ENCODE measurements at regions not wholly inside any gene's neighbourhood (a gene's known extent, or its start where the extent isn't known, plus 50 kb on each side); places are given as distances from the start of the nearest gene placed in this dataset.

DNA sequence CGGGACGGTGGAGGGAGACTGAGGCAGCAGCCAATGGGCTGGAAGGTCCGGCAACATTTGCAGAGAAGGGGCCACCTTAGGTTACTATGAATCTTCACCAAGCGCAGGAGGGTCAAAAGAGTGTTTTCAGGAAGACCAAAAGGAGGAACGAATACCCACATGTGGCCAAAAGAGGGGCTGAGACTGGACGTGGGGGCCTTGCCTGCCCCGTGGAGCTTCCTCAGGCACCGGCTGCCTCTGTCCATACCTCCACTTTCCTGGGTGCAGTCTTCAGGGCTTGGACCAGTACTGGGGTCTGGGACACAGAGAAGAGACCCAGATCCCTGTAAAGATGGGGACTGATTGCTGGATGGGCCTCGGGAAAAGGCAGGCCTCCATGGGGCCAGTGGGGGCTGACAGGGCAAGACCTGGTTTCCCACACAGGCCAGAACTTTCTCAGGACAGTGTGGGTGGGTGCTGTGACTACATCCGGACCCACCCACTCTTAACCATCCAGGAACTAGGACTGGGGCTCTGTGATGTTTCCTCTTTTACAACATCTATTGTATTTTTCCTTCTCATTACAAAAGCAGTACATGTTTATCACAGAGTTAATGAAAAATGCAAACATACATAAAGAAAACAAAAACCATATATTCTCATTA is 294.7 kb downstream of the ZSWIM6 start:
- no peak for DNase-seq
- no peak overlapping the region for H3K27ac Mint-ChIP-seq
- peaks cover 0 to 5% (median under 1%) of the 10 kb centered on the region in 6 donors for H3K9me3 Mint-ChIP-seq
- H3K4me3 Mint-ChIP-seq = peak overlapping the region; percentile 40 to 73 (median 65)
- H3K4me1 Mint-ChIP-seq = peaks cover 12 to 21% of the 10 kb centered on the region in 2 donors
- peaks cover 12 to 34% (median 17%) of the 10 kb centered on the region in 3 donors for H3K27me3 Mint-ChIP-seq (ENCODE audit: low read depth in 3 of 3)
- H3K36me3 Mint-ChIP-seq = no peaks in the 10 kb centered on the region

DNA sequence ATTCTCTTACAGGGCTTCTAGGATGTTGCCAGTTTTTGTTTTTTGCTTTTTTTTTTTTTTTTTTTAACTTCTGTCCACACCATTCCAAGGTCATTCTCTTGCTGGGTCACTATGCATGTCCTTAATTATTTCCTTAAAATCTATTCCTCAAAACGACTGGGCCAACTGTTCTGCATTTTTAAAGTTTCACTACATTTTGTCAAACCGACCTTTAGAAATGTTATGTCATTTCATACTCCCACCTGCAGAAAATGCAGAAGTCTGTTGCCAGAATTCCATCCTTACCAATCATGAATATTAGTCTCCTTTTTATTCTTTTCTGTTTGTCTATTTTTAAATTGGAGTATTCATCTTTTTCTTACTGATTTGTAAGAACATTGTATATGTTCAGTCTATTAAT is 295.5 kb downstream of the ZSWIM6 start:
- H3K9me3 Mint-ChIP-seq = peaks cover 0 to 5% (median under 1%) of the 10 kb centered on the region in 6 donors
- H3K4me3 Mint-ChIP-seq = peak overlapping the region in 3 of 5 donors; percentile 28 to 48 (median 30)
- no peak overlapping the region for H3K27ac Mint-ChIP-seq

DNA sequence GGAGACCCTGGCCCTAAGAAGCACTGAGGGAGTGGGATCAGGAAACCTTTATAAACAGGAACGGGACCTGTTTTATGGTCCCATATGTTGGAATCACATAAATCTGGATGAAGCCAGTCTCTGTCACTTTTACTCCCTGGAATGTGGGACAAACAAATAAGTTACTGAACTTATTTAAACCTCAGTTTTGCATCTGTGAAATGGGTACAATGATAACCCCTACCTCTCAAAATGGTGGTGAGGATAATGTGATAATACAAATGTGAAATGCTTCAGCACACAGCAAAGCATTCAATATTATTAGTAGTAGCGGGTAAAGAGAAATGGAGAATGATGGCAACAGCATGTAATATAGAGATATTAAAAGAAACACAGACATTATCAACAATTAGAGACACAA is 298.9 kb downstream of the ZSWIM6 start:
- H3K4me1 Mint-ChIP-seq = peaks cover 8 to 14% of the 10 kb centered on the region in 2 donors
- no peaks in the 10 kb centered on the region for H3K36me3 Mint-ChIP-seq
- peaks cover 5 to 20% (median 6%) of the 10 kb centered on the region in 3 donors for H3K27me3 Mint-ChIP-seq (ENCODE audit: low read depth in 3 of 3)
- H3K9me3 Mint-ChIP-seq = peaks cover 0 to 5% (median 0%) of the 10 kb centered on the region in 6 donors
- no peak overlapping the region for H3K27ac Mint-ChIP-seq
- H3K4me3 Mint-ChIP-seq = no peak overlapping the region
- no peak for DNase-seq

More for the DNA sequence above, 295.5 kb downstream of the ZSWIM6 start:
- H3K36me3 Mint-ChIP-seq = no peaks in the 10 kb centered on the region
- peaks cover 12 to 21% of the 10 kb centered on the region in 2 donors for H3K4me1 Mint-ChIP-seq
- DNase-seq = no peak
- H3K27me3 Mint-ChIP-seq (ENCODE audit: low read depth in 3 of 3) = peaks cover 12 to 34% (median 17%) of the 10 kb centered on the region in 3 donors

DNA sequence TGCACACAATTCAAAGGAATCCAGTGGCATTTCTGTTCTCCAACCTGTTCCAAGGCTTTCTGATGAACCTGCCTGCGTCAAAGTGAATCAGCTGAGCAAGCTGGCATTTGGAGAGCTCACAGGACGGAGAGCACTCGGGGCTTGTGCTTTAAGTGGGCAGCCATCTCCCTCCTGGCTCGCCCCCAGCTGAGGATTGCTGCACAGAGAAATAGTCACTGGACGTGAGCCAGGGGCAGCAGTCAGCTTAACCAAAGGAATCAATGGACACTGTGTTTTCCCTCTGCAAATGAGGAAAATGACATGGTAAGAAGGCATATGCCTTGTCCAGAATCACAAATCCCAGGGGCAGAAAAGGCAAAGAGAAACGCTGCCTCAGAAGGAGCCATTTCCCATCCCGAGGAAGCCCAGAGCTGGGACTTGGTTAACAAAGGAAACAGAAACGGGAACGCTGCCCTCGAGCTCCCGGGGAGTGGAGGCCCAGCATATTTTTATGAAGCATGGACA is 299.4 kb downstream of the ZSWIM6 start:
- H3K27ac Mint-ChIP-seq = no peak overlapping the region
- no peak for DNase-seq
- H3K36me3 Mint-ChIP-seq = no peaks in the 10 kb centered on the region
- peaks cover 8 to 14% of the 10 kb centered on the region in 2 donors for H3K4me1 Mint-ChIP-seq
- no peak overlapping the region for H3K4me3 Mint-ChIP-seq
- H3K9me3 Mint-ChIP-seq = peaks cover 0 to 5% (median 0%) of the 10 kb centered on the region in 6 donors
- H3K27me3 Mint-ChIP-seq (ENCODE audit: low read depth in 3 of 3) = peaks cover 5 to 23% (median 6%) of the 10 kb centered on the region in 3 donors

DNA sequence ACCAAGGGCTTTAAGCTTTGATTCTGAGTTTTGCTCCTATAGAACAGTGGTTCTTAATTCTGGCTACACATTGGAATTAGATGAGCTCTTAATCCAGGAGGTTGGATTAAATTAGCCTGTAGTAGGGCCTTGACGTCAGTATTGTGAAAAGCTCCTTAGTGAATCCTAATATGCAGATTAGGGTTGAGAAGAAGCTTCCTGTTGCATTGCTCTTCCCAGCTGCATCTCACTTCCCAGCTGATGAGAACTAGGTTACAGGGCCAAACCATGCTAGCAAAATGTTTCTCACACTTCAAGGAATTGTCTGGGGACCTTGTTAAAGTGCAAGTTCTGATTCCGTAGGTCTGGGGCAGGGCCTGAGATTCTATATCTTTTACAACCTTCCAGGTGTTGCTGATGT is 300.0 kb downstream of the ZSWIM6 start:
- Mint-ChIP-seq H3K27ac (no peak overlapping the region), H3K9me3 (peaks cover 0 to 5% (median 0%) of the 10 kb centered on the region in 6 donors), H3K27me3 (ENCODE audit: low read depth in 3 of 3) (peaks cover under 1 to 22% (median 2%) of the 10 kb centered on the region in 3 donors), H3K4me1 (peaks cover 2 to 9% of the 10 kb centered on the region in 2 donors), H3K4me3 (no peak overlapping the region), H3K36me3 (no peaks in the 10 kb centered on the region)
- DNase-seq = no peak

DNA sequence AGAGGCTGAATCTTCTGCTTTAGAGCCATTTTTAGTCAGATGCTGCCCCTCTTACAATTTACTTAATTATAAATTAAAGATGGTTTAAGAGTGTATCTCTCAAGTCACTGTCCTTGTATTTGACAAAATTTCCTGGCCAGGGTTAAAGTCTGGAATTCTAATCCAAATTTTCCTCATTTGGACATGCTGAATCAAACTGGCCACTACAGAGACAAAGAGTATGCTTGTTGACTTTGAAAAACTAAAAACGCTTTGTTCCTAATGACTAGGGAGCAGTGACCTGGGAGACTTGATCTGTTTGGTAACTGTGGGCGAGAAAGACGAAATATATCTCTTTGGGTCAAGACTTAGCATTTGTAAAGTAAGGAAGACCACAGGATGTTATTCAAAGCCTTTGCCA is 303.2 kb downstream of the ZSWIM6 start:
- DNase-seq = no peak
- H3K9me3 Mint-ChIP-seq = no peaks in the 10 kb centered on the region
- peaks cover 0 to 15% (median 5%) of the 10 kb centered on the region in 3 donors for H3K27me3 Mint-ChIP-seq (ENCODE audit: low read depth in 3 of 3)
- H3K36me3 Mint-ChIP-seq = no peaks in the 10 kb centered on the region
- no peak overlapping the region for H3K27ac Mint-ChIP-seq
- H3K4me3 Mint-ChIP-seq = no peak overlapping the region
- no peaks in the 10 kb centered on the region for H3K4me1 Mint-ChIP-seq

DNA sequence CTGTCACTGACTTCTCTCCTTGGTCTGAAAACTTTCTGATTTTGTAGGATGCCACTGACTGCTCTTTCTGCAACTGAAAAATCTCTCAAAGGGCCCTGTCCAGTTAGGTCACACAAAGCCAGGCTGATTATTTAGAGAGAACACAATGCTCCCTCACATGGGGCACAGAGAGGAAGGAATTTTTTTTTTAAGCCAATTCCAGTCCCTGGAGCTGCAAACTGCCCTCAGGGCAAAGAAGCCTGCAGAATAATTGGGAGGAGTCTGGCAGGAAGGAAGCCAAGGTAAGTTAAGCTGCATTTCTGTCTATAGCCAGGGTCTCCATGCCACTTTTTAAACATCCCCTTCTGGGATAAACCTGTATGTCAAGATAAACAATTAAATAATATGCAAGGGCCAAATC is 305.5 kb downstream of the ZSWIM6 start:
- Mint-ChIP-seq H3K27me3 (ENCODE audit: low read depth in 3 of 3) (peaks cover 0 to 16% (median 8%) of the 10 kb centered on the region in 3 donors), H3K4me1 (no peaks in the 10 kb centered on the region), H3K36me3 (no peaks in the 10 kb centered on the region)

DNA sequence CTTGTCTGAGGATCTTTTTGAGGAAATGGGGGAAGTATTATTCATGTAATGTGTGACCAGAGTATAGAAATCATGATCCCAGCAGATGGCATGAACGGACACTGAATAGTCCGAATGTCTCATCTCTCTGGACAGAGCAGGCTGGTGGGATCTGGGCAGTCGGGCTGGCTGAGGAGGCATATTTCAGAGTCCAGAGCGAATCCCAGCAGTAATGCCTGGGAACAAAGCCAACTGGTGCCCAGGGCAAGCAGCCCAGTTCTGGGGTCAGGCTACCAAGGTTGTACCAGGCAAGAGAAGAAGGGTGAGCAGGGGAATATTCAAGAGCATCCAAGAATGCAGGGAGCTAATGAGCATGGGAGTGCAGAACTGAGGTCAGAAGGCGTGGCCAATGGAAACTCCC is 306.4 kb downstream of the ZSWIM6 start:
- DNase-seq = no peak
- Mint-ChIP-seq H3K4me3 (no peak overlapping the region), H3K27me3 (ENCODE audit: low read depth in 3 of 3) (peaks cover 0 to 16% (median 8%) of the 10 kb centered on the region in 3 donors), H3K27ac (no peak overlapping the region), H3K36me3 (no peaks in the 10 kb centered on the region), H3K9me3 (no peaks in the 10 kb centered on the region), H3K4me1 (no peaks in the 10 kb centered on the region)

More for the DNA sequence above, 305.5 kb downstream of the ZSWIM6 start:
- no peak for DNase-seq
- no peak overlapping the region for H3K27ac Mint-ChIP-seq
- H3K4me3 Mint-ChIP-seq = no peak overlapping the region
- H3K9me3 Mint-ChIP-seq = no peaks in the 10 kb centered on the region

DNA sequence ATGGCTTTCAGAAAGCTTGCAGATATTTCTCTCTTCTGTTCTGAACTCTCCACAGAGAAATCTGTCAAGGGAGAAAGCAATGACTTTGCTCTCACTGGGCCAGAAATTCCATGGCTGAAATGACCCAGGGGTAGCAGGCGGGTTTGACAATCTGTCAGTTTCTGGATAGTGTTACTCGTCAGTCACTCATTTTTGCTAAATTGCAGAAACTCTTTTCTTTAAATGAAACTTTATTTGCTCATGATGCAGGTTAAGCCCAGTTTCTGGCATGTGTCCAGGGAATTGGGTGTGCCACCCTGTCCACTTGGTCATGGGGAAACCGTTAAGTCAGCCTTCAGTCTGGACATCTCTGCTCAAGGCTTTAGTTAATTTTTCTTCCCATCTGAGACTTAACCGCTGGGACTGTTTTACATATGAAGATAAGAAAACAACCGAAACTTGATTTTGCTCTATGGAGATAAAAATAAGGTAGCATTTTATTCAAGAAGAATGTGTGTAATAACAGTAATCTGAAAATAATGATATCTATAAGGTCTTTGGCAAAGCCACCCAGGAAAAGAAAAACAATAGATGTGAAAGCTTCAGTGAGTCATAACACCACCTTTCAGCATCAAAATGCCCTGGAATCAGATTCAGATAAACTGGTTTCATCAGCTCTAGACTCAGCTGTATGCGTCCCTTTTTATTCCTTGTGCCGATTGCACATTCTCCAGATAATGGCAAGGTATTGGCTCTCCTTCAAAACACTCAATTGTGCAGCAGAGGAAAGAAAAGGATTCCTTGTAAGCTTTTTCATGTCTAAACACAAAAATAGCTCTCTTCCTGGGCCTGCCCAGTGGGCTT is 308.3 kb downstream of the ZSWIM6 start:
- Mint-ChIP-seq H3K27ac (no peak overlapping the region), H3K9me3 (no peaks in the 10 kb centered on the region), H3K36me3 (no peaks in the 10 kb centered on the region), H3K4me1 (no peaks in the 10 kb centered on the region), H3K4me3 (no peak overlapping the region), H3K27me3 (ENCODE audit: low read depth in 3 of 3) (peaks cover 0 to 11% (median 8%) of the 10 kb centered on the region in 3 donors)
- no peak for DNase-seq

DNA sequence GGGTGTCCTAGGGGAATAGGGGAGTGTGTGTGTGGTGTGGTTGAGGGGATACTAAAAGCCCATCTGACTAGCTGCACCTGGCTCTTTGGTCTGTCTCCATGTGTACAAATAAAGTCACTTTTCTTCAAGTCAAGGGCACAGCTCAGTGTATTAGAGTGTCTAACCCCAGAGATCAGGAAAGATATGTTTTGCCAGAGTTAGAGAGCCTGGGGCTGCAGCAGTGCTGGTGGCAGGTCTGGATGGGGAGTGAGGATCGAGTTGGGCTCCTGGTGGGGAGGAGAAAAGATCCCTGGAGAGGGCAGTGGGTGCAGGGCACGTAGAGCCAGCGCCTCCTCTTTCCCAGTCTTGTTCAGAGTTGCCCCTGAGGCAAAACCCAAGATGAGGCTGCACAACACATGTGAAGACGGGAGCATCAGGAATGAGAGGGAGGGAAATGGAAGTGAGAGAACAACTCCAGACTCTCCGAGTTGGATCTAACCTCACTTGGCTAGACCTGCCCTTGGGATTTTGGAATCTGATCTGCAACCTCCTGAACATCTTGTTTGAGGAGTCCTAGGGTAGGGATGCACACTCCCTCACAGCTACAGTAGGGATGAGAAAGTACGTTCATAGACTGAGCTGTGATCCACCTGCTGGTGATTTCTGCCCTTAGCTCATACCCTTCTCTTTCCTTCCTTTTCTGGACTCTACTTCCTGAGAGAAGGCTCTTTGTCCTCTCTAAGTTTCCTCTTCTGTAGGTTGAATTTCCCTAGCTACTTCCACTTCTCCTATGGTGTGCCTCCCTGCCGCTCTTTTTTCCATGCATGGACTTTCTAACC is 309.9 kb downstream of the ZSWIM6 start:
- Mint-ChIP-seq H3K9me3 (no peaks in the 10 kb centered on the region), H3K36me3 (no peaks in the 10 kb centered on the region)

DNA sequence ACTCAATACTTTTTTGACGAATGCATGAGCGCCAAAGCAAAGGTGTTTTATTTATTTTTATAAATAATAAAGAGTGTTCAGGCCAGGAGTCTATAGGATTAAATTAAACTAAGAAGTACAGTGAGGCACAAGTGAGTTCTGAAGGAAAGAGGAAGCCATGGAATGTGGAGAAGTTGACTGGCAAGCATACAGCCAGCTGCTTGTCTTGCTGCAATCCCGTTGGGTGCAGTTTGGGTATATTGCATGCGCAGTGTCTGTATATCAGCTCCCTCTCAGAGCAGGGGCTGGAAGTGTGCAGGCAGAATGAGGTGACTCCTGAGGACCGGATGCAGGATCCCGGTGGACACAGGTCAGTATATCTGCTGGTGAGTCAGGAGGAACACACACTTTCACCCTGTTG is 315.6 kb downstream of the ZSWIM6 start:
- DNase-seq = no peak
- H3K4me3 Mint-ChIP-seq = no peak overlapping the region
- H3K9me3 Mint-ChIP-seq = no peaks in the 10 kb centered on the region
- no peaks in the 10 kb centered on the region for H3K4me1 Mint-ChIP-seq
- H3K27me3 Mint-ChIP-seq (ENCODE audit: low read depth in 3 of 3) = peaks cover 3 to 12% (median 3%) of the 10 kb centered on the region in 3 donors
- H3K36me3 Mint-ChIP-seq = no peaks in the 10 kb centered on the region
- no peak overlapping the region for H3K27ac Mint-ChIP-seq

More for the DNA sequence above, 309.9 kb downstream of the ZSWIM6 start:
- Mint-ChIP-seq H3K27me3 (ENCODE audit: low read depth in 3 of 3) (peaks cover 0 to 8% (median 7%) of the 10 kb centered on the region in 3 donors), H3K27ac (no peak overlapping the region), H3K4me1 (no peaks in the 10 kb centered on the region), H3K4me3 (no peak overlapping the region)
- no peak for DNase-seq

DNA sequence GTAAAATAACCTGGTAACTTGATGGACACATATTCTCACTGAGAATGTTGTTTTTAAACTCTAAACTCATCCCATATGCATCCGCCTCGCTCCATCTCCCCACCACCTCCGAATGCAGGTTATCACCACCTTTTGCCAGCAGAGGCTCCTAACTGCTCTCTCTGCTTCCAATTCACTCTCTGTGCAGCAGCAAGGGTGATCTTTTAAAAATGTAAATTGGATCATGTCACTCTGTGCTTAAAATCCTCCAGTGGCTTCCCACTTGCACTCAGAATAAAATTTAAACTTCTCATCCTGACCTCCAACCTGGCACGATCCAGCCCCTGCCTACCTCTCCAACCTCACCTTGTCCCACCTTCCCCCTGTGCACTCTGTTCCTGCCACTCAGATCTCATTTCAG is 317.2 kb downstream of the ZSWIM6 start:
- Mint-ChIP-seq H3K4me1 (no peaks in the 10 kb centered on the region), H3K27ac (no peak overlapping the region), H3K36me3 (no peaks in the 10 kb centered on the region), H3K4me3 (no peak overlapping the region), H3K27me3 (ENCODE audit: low read depth in 3 of 3) (peaks cover 3 to 12% (median 3%) of the 10 kb centered on the region in 3 donors), H3K9me3 (no peaks in the 10 kb centered on the region)
- no peak for DNase-seq

DNA sequence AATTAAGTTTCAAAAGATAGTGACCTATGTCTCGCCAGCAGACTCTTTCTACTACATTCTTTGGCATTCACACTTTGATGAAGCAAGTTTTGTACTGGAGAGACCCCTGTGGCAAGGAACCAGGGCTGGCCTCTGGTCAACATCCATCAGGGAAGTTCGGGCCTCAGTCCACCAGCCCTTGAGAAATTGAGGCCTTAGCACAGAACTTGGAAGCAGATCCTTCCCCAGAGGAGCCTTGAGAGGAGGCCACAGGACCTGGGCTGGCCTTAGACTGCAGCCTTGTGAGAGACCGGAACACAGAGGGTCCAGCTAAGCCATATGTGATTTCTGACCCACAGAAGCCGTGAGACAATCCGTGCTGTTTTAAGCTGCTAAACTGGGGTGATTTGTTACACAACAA is 317.9 kb downstream of the ZSWIM6 start:
- Mint-ChIP-seq H3K27ac (no peak overlapping the region), H3K4me1 (no peaks in the 10 kb centered on the region), H3K9me3 (no peaks in the 10 kb centered on the region), H3K4me3 (no peak overlapping the region), H3K36me3 (no peaks in the 10 kb centered on the region), H3K27me3 (ENCODE audit: low read depth in 3 of 3) (peaks cover 3 to 12% (median 3%) of the 10 kb centered on the region in 3 donors)
- no peak for DNase-seq

Measured in immature natural killer cell (primary cell).